HepG2 (cell line): ENCODE measurements at regions not wholly inside any gene's neighbourhood (a gene's known extent, or its start where the extent isn't known, plus 50 kb on each side); places are given as distances from the start of the nearest gene placed in this dataset.

Source experiments
- ATAC-seq: fragments of 200-7000 bp; cut with Tn5 transposase; 3 replicates; pipeline ENCODE4 v1.9.1; 2020; ENCODE audit warnings: mild to moderate bottlenecking, moderate library complexity
- BruUV-seq: library from RNA; stranded (reverse); fragments of 400-500 nt; replicated peaks from 2 replicates; lab custom pipeline; 2021; lab: Mats Ljungman, UMichigan
- CTCF ChIA-PET: fragments of 300-600 bp; formaldehyde crosslinking; extraction: SDS; loops from one replicate; lab custom pipeline; 2021; ENCODE audit warnings: low total read pairs, inconsistent platforms, low intra/inter-chr PET ratio; lab: Yijun Ruan, JAX
- POLR2A ChIA-PET: fragments of 350-600 bp; sonication (Branson Sonifier 250); formaldehyde crosslinking; loops from one replicate; lab custom pipeline; 2020; ENCODE audit warnings: antibody characterized with exemption, inconsistent platforms; lab: Yijun Ruan, JAX
- DNase-seq: peaks from one replicate; pipeline ENCODE4 v3.0.0-alpha.2; 2015; ENCODE audit warnings: low spot score
- FAIRE-seq: peaks from 3 replicates; lab custom pipeline; 2011; peaks lifted over from hg19 to GRCh38; lab: Jason Lieb, UNC
- H2AFZ ChIP-seq: one replicate; pipeline ENCODE4 v1.6.1; 2011; ENCODE audit warnings: low read length, inconsistent platforms
- H3K27ac ChIP-seq: fragments of 300-600 bp; 3 replicates; pipeline ENCODE4 v1.8.0; 2011; ENCODE audit warnings: mixed run types, mild to moderate bottlenecking, mixed read lengths, low read length, inconsistent platforms; ENCODE audit not compliant: insufficient read depth; ENCODE audit errors: extremely low read length
- H3K27me3 ChIP-seq, 2 experiments: fragments of 200-600 bp in 1 of 2; 2 replicates in 1 of 2; 3 replicates in 1 of 2; pipeline versions ENCODE4 v1.6.0 to v1.8.0; 2011; ENCODE audit warnings: low read length in 2 of 2, mild to moderate bottlenecking in 2 of 2, moderate library complexity in 2 of 2, inconsistent platforms in 1 of 2; ENCODE audit not compliant: insufficient read depth in 2 of 2, control insufficient read depth in 1 of 2
- H3K36me3 ChIP-seq, 2 experiments: fragments of 200-600 bp in 1 of 2; replicated peaks in 1 of 2; 2 replicates in 1 of 2; 3 replicates in 1 of 2; pipeline versions ENCODE4 v1.5.1 to v1.8.0; 2011; ENCODE audit warnings: low read length in 2 of 2, inconsistent platforms in 1 of 2; ENCODE audit not compliant: insufficient read depth in 2 of 2, control insufficient read depth in 1 of 2
- H3K4me1 ChIP-seq: 2 replicates; pipeline ENCODE4 v1.5.1; 2012; ENCODE audit warnings: low read length, inconsistent platforms; ENCODE audit not compliant: insufficient read depth
- H3K4me2 ChIP-seq: 2 replicates; pipeline ENCODE4 v1.6.0; 2011; ENCODE audit warnings: low read depth, low read length, inconsistent platforms
- H3K4me3 ChIP-seq, 3 experiments: fragments of 200-600 bp in 1 of 3; sonication (generic), shearing (Covaris generic) in 1 of 3; replicated peaks in 1 of 3; 2 replicates each; pipeline ENCODE4 v1.5.1; 2011 to 2016; ENCODE audit warnings: low read length in 3 of 3, inconsistent platforms in 2 of 3, low read depth in 2 of 3, mild to moderate bottlenecking in 2 of 3, control low read depth in 1 of 3, mixed read lengths in 1 of 3; ENCODE audit not compliant: insufficient read depth in 1 of 3
- H3K79me2 ChIP-seq: one replicate; pipeline ENCODE4 v1.6.1; 2011; ENCODE audit warnings: low read length, inconsistent platforms; ENCODE audit not compliant: insufficient read depth
- H3K9ac ChIP-seq: 2 replicates; pipeline ENCODE4 v1.6.0; 2011; ENCODE audit warnings: mild to moderate bottlenecking, low read depth, low read length, inconsistent platforms; ENCODE audit not compliant: insufficient read depth
- H3K9me3 ChIP-seq: 2 replicates; pipeline ENCODE4 v1.5.1; 2012; ENCODE audit warnings: mild to moderate bottlenecking, low read length
- H4K20me1 ChIP-seq: 2 replicates; pipeline ENCODE4 v1.6.0; 2011; ENCODE audit warnings: inconsistent platforms, mild to moderate bottlenecking, low read length, moderate library complexity; ENCODE audit not compliant: insufficient read depth
- SAP130 ChIP-seq: IDR thresholded peaks from 2 replicates; pipeline ENCODE4 v1.6.1; 2016; ENCODE audit warnings: low read depth
- ZNF296 ChIP-seq: sonication (generic); formaldehyde crosslinking; conservative IDR thresholded peaks from 2 replicates; pipeline ENCODE4 v1.5.0; 2020; ENCODE audit warnings: mild to moderate bottlenecking, missing genetic modification reagents
- ZNF329 ChIP-seq: sonication (generic); formaldehyde crosslinking; IDR thresholded peaks from 2 replicates; pipeline ENCODE4 v1.9.0; 2021; ENCODE audit warnings: low read depth, mild to moderate bottlenecking, missing genetic modification reagents
- ZNF563 ChIP-seq: sonication (generic); formaldehyde crosslinking; IDR thresholded peaks from 2 replicates; pipeline ENCODE4 v1.8.0; 2022; ENCODE audit warnings: mild to moderate bottlenecking, moderate library complexity, missing genetic modification reagents
- ZNF572 ChIP-seq: sonication (generic); formaldehyde crosslinking; IDR thresholded peaks from 2 replicates; pipeline ENCODE4 v1.5.1; 2020; ENCODE audit warnings: mild to moderate bottlenecking, missing genetic modification reagents
- ZNF589 ChIP-seq: sonication (generic); formaldehyde crosslinking; conservative IDR thresholded peaks from 2 replicates; pipeline ENCODE4 v1.8.0; 2022; ENCODE audit warnings: mild to moderate bottlenecking, moderate library complexity, missing genetic modification reagents
- WGBS: methylation state at CpG from one replicate; pipeline ENCODE4 v1.1.6; 2017; ENCODE audit warnings: low lambda C conversion rate; 5-methylcytosine and 5-hydroxymethylcytosine counted together
- in situ Hi-C: cut with HindIII; loops from 2 replicates; pipeline ENCODE4 v1.10.0; 2017; ENCODE audit warnings: low pct_unique_long_range_greater_than_20kb; ENCODE audit not compliant: extremely low pct_ligation_motif_present
- intact Hi-C: fragments of 100-400 bp; cut with micrococcal nuclease; formaldehyde crosslinking; loops from one replicate; pipeline ENCODE4 v1.10.0; 2022; ENCODE audit not compliant: unreplicated experiment
- TF ChIP-seq, protein P1 (sequence below): sonication (generic); formaldehyde crosslinking; IDR thresholded peaks from 2 replicates; pipeline ENCODE4; 2020; ENCODE audit warnings: missing genetic modification reagents, mild to moderate bottlenecking, borderline replicate concordance
- TF ChIP-seq, protein P2 (sequence below): sonication (generic); formaldehyde crosslinking; IDR thresholded peaks from 2 replicates; pipeline ENCODE4 v1.5.0; 2020; ENCODE audit warnings: missing genetic modification reagents
- TF ChIP-seq, protein P3 (sequence below): sonication (generic); formaldehyde crosslinking; IDR thresholded peaks from 2 replicates; pipeline ENCODE4 v1.5.0; 2020; ENCODE audit warnings: missing genetic modification reagents
- TF ChIP-seq, protein P4 (sequence below), 2 experiments: sonication (generic) in 1 of 2; formaldehyde crosslinking in 1 of 2; IDR thresholded peaks; 2 replicates each; pipeline versions ENCODE4 v1.5.1 to v1.6.1; 2011 to 2020; ENCODE audit warnings: borderline replicate concordance in 1 of 2, low read depth in 1 of 2, low read length in 1 of 2, mild to moderate bottlenecking in 1 of 2, missing genetic modification reagents in 1 of 2, moderate library complexity in 1 of 2

DNA sequence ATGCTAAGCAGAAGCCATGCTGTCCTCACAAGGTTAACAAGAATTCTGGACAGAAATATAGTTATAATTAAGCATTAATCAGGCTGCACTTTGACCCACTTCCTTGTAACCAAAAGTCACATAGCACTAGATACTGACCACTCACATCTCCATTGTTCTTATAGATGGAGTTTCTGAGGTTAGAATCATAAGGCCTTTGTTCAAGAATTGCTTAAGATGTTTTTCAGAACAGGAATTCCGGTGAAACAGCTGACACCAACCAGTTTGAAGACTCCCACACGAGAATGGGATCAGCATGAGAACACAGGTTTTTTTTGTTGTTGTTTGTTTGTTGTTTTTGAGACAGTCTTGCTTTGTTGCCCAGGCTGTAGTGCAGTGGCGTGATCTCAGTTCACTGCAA is 488.3 kb upstream of the NRP1 start:
- no peak for DNase-seq
- no TSS peak for BruUV-seq
- H3K9me3 ChIP-seq, result no peaks in the 10 kb centered on the region
- no peaks in the 10 kb centered on the region for H3K36me3 ChIP-seq
- no peak overlapping the region for H2AFZ ChIP-seq
- intact Hi-C loops, result no loop called here
- ChIA-PET CTCF (no interaction called here), POLR2A (no interaction called here)
- no peak overlapping the region for H3K4me3 ChIP-seq
- in situ Hi-C loops, result no loop called here
- WGBS, result 42% methylated on average over 3 of the region's 3 CpGs
- no peak overlapping the region for H3K27ac ChIP-seq
- TF ChIP-seq ZNF329 (CRISPR knock-in tag), result no peak
- no peak for TF ChIP-seq SAP130 (CRISPR knock-in tag)
- TF ChIP-seq, protein P1, sequence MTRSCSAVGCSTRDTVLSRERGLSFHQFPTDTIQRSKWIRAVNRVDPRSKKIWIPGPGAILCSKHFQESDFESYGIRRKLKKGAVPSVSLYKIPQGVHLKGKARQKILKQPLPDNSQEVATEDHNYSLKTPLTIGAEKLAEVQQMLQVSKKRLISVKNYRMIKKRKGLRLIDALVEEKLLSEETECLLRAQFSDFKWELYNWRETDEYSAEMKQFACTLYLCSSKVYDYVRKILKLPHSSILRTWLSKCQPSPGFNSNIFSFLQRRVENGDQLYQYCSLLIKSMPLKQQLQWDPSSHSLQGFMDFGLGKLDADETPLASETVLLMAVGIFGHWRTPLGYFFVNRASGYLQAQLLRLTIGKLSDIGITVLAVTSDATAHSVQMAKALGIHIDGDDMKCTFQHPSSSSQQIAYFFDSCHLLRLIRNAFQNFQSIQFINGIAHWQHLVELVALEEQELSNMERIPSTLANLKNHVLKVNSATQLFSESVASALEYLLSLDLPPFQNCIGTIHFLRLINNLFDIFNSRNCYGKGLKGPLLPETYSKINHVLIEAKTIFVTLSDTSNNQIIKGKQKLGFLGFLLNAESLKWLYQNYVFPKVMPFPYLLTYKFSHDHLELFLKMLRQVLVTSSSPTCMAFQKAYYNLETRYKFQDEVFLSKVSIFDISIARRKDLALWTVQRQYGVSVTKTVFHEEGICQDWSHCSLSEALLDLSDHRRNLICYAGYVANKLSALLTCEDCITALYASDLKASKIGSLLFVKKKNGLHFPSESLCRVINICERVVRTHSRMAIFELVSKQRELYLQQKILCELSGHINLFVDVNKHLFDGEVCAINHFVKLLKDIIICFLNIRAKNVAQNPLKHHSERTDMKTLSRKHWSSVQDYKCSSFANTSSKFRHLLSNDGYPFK (CRISPR knock-in tag), result no peak
- no peak overlapping the region for H3K9ac ChIP-seq
- no peaks in the 10 kb centered on the region for H3K27me3 ChIP-seq
- H3K79me2 ChIP-seq, result no peaks in the 10 kb centered on the region
- no peak overlapping the region for H3K4me2 ChIP-seq
- H4K20me1 ChIP-seq, result no peaks in the 10 kb centered on the region
- no peaks in the 10 kb centered on the region for H3K4me1 ChIP-seq
- ATAC-seq, result no peak
- FAIRE-seq, result no peak

DNA sequence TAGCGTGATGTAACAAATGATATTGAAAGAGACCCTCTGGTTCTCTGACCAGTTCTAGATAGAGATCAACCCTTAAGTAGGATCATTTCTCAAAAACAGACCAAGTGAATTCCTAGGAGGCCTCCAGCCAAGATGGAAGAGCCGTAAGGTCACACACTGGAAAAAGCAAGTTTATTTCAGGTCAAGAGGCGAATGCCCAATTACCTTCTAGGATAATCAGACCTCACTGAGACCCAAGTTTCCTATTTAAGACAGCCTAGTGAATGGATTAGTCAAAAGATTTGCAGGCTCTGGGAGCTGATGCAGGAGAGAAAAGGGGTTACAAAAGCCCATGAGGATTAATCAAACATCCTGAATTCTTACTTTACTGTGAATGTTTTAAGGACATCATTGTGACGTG is 486.1 kb upstream of the NRP1 start:
- FAIRE-seq, result no peak
- Histone ChIP-seq H4K20me1 (no peaks in the 10 kb centered on the region), H2AFZ (no peak overlapping the region), H3K9ac (no peak overlapping the region), H3K4me2 (no peak overlapping the region), H3K4me3 (no peak overlapping the region), H3K27ac (no peak overlapping the region), H3K36me3 (no peaks in the 10 kb centered on the region), H3K9me3 (no peaks in the 10 kb centered on the region), H3K79me2 (no peaks in the 10 kb centered on the region), H3K27me3 (no peaks in the 10 kb centered on the region), H3K4me1 (no peaks in the 10 kb centered on the region)
- in situ Hi-C loops, result no loop called here
- CTCF ChIA-PET, result no interaction called here
- intact Hi-C loops, result no loop called here
- no peak for DNase-seq
- WGBS, result 60% methylated on average over 4 of the region's 4 CpGs
- ATAC-seq, result no peak
- POLR2A ChIA-PET, result no interaction called here
- no TSS peak for BruUV-seq
- TF ChIP-seq ZNF563 (CRISPR knock-in tag) (no peak), ZNF589 (CRISPR knock-in tag) (no peak), ZNF572 (no peak), ZNF296 (no peak)
- TF ChIP-seq, protein P2, sequence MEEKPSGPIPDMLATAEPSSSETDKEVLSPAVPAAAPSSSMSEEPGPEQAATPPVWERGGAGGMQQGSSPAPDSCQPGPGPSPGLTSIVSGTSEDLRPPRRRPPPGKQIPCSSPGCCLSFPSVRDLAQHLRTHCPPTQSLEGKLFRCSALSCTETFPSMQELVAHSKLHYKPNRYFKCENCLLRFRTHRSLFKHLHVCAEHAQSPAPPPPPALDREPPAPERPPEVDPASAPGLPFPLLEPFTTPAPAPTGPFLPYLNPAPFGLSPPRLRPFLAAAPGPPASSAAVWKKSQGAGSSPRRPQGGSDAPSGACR (CRISPR knock-in tag), result no peak
- TF ChIP-seq, protein P3, sequence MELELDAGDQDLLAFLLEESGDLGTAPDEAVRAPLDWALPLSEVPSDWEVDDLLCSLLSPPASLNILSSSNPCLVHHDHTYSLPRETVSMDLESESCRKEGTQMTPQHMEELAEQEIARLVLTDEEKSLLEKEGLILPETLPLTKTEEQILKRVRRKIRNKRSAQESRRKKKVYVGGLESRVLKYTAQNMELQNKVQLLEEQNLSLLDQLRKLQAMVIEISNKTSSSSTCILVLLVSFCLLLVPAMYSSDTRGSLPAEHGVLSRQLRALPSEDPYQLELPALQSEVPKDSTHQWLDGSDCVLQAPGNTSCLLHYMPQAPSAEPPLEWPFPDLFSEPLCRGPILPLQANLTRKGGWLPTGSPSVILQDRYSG (CRISPR knock-in tag), result no peak
- TF ChIP-seq, protein P4, sequence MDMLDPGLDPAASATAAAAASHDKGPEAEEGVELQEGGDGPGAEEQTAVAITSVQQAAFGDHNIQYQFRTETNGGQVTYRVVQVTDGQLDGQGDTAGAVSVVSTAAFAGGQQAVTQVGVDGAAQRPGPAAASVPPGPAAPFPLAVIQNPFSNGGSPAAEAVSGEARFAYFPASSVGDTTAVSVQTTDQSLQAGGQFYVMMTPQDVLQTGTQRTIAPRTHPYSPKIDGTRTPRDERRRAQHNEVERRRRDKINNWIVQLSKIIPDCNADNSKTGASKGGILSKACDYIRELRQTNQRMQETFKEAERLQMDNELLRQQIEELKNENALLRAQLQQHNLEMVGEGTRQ (IDR thresholded peaks at IDR 0.05; ENCODE audit: low read depth, low read length), result no peak
- TF ChIP-seq, protein P4 (CRISPR knock-in tag; IDR thresholded peaks at IDR 0.05; ENCODE audit: borderline replicate concordance), result no peak
